Fibroblast of pulmonary artery (primary cell): ENCODE measurements at regions not wholly inside any gene's neighbourhood (a gene's known extent, or its start where the extent isn't known, plus 50 kb on each side); places are given as distances from the start of the nearest gene placed in this dataset.

Experiments used
- DNase-seq: peaks from one replicate; pipeline ENCODE4 v3.0.0-alpha.2; 2010; ENCODE audit warnings: low read depth
- H3K4me3 ChIP-seq: replicated peaks from 2 replicates; pipeline ENCODE4 v1.5.1; 2011; ENCODE audit warnings: low read depth, mild to moderate bottlenecking, control low read depth, low read length, moderate library complexity
- TF ChIP-seq, protein P1 (sequence below): IDR thresholded peaks from 2 replicates; pipeline ENCODE4 v1.5.1; 2011; ENCODE audit warnings: mild to moderate bottlenecking, control low read depth, low read length, inconsistent platforms; ENCODE audit errors: missing control alignments

DNA sequence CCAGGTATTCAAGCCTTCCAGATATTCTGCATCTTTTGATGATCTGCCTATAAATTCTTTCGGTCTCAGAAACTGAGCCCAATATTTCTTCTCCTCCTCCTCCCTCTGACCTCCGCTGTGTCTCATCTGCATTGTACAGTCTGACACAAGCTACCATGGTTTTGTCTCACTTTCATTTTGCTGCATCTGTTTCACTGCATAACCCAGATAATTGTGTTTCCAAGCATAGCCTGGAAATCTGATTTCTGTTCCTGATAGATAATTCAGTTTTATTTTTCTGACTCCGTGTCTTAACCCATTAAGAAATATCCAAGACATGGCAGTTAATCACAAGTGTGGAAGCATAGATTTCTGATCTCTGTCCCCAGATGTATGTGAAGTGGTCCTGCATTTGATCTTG is 374.2 kb upstream of the SEMA3A start:
- no peak for DNase-seq
- TF ChIP-seq, protein P1, sequence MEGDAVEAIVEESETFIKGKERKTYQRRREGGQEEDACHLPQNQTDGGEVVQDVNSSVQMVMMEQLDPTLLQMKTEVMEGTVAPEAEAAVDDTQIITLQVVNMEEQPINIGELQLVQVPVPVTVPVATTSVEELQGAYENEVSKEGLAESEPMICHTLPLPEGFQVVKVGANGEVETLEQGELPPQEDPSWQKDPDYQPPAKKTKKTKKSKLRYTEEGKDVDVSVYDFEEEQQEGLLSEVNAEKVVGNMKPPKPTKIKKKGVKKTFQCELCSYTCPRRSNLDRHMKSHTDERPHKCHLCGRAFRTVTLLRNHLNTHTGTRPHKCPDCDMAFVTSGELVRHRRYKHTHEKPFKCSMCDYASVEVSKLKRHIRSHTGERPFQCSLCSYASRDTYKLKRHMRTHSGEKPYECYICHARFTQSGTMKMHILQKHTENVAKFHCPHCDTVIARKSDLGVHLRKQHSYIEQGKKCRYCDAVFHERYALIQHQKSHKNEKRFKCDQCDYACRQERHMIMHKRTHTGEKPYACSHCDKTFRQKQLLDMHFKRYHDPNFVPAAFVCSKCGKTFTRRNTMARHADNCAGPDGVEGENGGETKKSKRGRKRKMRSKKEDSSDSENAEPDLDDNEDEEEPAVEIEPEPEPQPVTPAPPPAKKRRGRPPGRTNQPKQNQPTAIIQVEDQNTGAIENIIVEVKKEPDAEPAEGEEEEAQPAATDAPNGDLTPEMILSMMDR, result no peak
- H3K4me3 ChIP-seq, result no peak overlapping the region

DNA sequence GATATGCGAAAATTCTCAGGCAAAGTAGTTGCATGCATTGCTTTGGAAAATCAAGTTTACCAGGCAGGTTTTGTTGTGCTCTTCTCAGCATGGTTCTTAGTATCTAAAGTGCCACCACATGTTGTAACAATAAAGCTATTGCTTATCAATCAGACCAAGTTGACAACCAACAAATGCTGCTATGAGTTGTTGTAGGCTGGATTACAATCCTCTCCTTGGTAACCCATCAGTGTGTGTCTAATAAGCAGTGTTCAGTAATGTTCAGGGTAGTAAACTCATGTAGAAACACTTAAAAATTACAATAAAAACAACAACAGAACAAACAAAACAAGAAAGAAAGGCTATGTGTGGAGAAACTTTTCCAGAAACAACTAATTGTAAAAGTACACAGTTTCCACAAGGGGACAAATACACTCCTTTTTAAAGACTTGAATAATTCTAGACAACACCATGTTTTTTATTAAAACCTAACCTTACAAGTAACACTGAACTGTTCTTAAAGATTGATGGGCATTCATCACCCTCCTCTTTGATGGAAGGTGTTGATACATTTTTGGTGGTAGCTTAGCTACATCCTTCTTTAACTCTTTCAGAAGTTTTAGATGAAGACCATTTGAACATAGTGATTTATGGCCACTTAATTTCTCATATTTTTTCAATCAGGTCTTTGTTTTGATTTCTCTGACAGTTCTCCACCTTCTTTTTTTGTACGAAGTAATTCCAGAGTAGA is 370.9 kb upstream of the SEMA3A start:
- no peak for DNase-seq
- TF ChIP-seq, protein P1, result no peak
- H3K4me3 ChIP-seq, result no peak overlapping the region

DNA sequence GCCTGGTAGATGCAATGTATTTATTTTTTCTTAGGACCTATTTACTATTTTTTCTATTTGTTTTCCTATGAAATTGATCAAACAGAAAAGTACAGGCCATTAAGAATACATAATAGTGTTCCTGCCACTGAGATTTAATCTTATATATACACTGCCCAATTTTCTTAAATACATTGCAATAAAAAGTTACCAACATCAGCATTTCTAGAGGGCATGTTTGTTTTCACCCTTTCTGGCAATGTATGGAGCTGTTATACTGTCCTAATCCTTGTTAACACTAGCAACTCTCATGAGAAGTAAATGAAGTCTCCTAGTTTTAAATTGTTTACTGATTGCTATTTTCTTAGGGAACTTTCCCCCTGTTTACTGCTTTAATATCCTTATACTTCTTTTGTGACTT is 359.1 kb upstream of the SEMA3A start:
- DNase-seq, result no peak
- TF ChIP-seq, protein P1, result no peak
- no peak overlapping the region for H3K4me3 ChIP-seq

DNA sequence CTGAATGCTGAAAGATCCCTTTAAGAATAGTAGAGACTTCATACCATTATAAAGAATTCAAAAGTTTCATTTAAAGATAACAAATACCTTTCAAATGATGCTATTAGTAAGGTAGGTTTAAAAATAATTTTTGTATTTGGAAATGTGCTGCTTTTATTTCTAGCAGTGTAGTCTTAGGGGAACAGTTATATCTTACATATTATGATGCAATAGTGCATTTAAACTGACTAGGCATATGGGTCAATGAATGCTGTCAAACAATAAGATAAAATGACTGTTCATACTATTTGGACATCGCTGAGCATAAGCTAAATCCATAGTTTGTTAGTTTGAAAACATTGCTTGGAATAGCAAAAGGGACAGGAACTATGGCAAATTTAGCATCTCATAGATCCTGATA is 354.8 kb upstream of the SEMA3A start:
- DNase-seq, result no peak
- H3K4me3 ChIP-seq, result no peak overlapping the region
- TF ChIP-seq, protein P1, result no peak

DNA sequence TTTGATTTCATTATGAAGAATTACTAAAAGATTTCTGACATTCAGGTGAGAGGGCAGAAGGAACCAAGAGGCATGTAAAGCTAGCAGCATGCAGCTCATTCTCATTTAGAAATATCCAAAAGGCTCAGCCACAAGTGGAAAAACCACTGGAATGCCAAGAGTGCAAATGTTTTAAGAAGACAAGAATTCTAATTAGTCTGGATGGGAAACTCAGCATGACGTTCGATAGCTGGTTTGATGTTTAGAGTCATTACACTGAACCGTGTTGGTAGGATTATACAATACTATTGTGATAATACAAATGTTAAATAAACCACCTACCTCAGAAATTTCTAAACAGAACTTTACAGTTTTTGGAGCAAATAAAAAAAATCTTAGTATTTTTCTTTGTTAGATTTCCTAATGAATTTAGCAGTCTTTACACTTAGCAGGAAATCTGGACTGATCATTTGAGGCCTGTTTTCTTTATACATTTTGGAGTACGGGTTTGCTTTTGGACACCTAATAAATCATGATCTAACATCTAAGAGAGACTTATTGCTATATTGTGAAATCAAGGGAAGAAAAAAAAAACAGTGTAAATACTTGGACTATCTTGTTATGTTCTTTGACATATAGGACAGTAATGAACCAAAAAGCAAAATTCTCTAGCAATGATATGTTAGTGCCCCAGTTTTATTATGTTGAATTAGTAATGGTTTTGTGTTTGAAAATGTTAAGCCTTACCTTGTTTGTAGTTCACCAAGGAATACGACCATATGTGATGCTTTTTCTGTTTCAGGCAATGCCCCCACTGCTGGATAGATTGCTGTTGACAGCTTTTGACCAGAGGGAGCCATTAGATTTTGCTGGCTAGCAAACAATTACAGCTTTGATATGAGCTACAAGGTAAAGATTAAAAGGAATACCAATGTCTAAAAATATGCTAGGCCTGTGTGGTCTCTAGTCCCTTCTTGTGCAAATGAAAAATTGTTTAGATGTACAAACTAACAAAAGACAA is 354.1 kb upstream of the SEMA3A start:
- TF ChIP-seq, protein P1, result no peak
- DNase-seq, result peak; percentile 26
- H3K4me3 ChIP-seq, result no peak overlapping the region

DNA sequence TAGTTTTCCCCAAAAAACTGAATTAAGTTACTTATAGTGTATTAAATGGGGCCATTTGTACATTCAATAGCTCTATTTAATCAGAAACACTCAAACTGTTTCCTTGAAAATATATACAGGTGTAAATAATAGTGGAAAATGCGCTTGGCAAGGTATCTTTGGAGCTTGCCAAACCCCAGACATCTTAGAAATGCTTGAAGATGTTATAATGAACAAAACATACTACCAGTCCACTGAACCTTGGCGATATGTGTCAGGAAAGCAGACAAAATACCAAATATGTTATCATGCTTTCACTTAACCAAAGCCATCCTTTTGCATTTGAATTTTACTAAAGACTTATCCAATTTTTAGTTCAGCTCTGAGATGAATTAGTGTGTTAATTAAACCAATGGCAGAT is 352.7 kb upstream of the SEMA3A start:
- DNase-seq, result no peak
- TF ChIP-seq, protein P1, result no peak
- no peak overlapping the region for H3K4me3 ChIP-seq
